Right lobe of liver (tissue), 6 donors: ENCODE measurements at regions not wholly inside any gene's neighbourhood (a gene's known extent, or its start where the extent isn't known, plus 50 kb on each side); places are given as distances from the start of the nearest gene placed in this dataset.

Source experiments
- ATAC-seq, 4 donors: fragments of 200-7000 bp; cut with Tn5 transposase; one replicate each; pipeline ENCODE4 v1.9.1; 2020; ENCODE audit warnings: mild to moderate bottlenecking in 4 of 4, moderate library complexity in 4 of 4
- DNase-seq, 3 donors: peaks; one replicate each; pipeline ENCODE4 v3.0.0-alpha.2; 2020
- H3K27ac ChIP-seq, 3 donors: fragments of 200-600 bp; one replicate each; pipeline ENCODE4 v1.8.0; 2022
- H3K27me3 ChIP-seq, 2 donors: fragments of 200-600 bp; one replicate each; pipeline ENCODE4 v1.8.0; 2022
- H3K36me3 ChIP-seq, 4 donors: fragments of 200-600 bp; sonication (generic) in 1 of 4; one replicate each; pipeline versions ENCODE4 v1.5.1 to v1.8.0; 2017 to 2022; ENCODE audit warnings: control low read depth in 1 of 4
- H3K4me1 ChIP-seq, 4 donors: fragments of 200-600 bp; sonication (generic) in 1 of 4; one replicate each; pipeline versions ENCODE4 v1.5.1 to v1.8.0; 2017 to 2022; ENCODE audit warnings: control low read depth in 1 of 4
- H3K4me3 ChIP-seq, 3 donors: fragments of 200-600 bp; one replicate each; pipeline ENCODE4 v1.8.0; 2022
- H3K9me3 ChIP-seq, 4 donors: fragments of 200-600 bp; sonication (generic) in 1 of 4; one replicate each; pipeline versions ENCODE4 v1.5.1 to v1.8.0; 2017 to 2022; ENCODE audit warnings: control low read depth in 1 of 4
- POLR2A ChIP-seq: fragments of 450-650 bp; IDR thresholded peaks from one replicate; pipeline ENCODE4 v1.6.1; 2017; ENCODE audit warnings: antibody characterized with exemption, mild to moderate bottlenecking
- WGBS: methylation state at CpG from one replicate; pipeline ENCODE4 v1.1.6; 2018; ENCODE audit warnings: low coverage, low lambda C conversion rate; ENCODE audit not compliant: insufficient coverage; ENCODE audit errors: missing lambda C conversion rate; 5-methylcytosine and 5-hydroxymethylcytosine counted together
- intact Hi-C, 2 donors: fragments of 100-400 bp; cut with DNase I; formaldehyde crosslinking; loops; one replicate each; pipeline versions ENCODE4 v1.11.2 to v1.14.1; 2022
- TF ChIP-seq, protein P1 (sequence below), 4 donors: fragments of 200-600 bp in 3 of 4; fragments of 450-650 bp in 1 of 4; IDR thresholded peaks; one replicate each; pipeline versions ENCODE4 v1.5.1 to v1.8.0; 2016 to 2022; ENCODE audit warnings: antibody characterized with exemption in 4 of 4, mild to moderate bottlenecking in 2 of 4
- donor health status: DM: no; HTN: yes; CAD: no.
- donor health status: DM: no; HTN: no; CAD: no.
- donor health status: DM: no; HTN: no; CAD: no.
- donor health status: DM: no; HTN: yes; CAD: no.
- donor health status: DM: no; HTN: yes; CAD: no.

DNA sequence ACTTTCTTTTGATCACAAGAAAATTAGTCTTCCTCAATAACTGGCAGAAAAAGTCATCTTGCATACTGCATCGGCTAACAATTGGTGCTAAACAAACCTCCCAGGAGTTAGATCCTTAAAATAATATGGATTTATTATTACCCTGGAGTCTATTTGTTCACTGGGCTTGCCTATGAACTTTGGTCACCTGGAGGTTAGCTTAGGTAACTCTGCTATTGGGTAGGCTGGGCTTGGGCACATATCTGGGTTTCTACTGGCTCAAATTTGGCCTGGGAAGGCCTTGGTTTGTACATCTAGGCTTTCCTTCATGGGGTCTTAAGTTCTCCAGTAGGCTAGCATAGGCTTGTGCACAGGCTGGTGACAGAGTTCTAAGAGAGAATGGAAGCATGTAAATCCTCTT lies 279.9 kb downstream of the RASEF start:
- Histone ChIP-seq H3K4me3 (no peak overlapping the region), H3K4me1 (no peaks in the 10 kb centered on the region), H3K9me3 (no peaks in the 10 kb centered on the region), H3K27me3 (no peaks in the 10 kb centered on the region), H3K36me3 (no peaks in the 10 kb centered on the region), H3K27ac (no peak overlapping the region)
- WGBS: 29% methylated on average over 1 of the region's 1 CpG
- intact Hi-C loops: no loop called here
- ATAC-seq (peak in 2 of 4 donors; percentile 16 to 20), DNase-seq (no peak)
- TF ChIP-seq POLR2A: no peak
- TF ChIP-seq, protein P1, sequence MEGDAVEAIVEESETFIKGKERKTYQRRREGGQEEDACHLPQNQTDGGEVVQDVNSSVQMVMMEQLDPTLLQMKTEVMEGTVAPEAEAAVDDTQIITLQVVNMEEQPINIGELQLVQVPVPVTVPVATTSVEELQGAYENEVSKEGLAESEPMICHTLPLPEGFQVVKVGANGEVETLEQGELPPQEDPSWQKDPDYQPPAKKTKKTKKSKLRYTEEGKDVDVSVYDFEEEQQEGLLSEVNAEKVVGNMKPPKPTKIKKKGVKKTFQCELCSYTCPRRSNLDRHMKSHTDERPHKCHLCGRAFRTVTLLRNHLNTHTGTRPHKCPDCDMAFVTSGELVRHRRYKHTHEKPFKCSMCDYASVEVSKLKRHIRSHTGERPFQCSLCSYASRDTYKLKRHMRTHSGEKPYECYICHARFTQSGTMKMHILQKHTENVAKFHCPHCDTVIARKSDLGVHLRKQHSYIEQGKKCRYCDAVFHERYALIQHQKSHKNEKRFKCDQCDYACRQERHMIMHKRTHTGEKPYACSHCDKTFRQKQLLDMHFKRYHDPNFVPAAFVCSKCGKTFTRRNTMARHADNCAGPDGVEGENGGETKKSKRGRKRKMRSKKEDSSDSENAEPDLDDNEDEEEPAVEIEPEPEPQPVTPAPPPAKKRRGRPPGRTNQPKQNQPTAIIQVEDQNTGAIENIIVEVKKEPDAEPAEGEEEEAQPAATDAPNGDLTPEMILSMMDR (IDR thresholded peaks at IDR 0.05): no peak

DNA sequence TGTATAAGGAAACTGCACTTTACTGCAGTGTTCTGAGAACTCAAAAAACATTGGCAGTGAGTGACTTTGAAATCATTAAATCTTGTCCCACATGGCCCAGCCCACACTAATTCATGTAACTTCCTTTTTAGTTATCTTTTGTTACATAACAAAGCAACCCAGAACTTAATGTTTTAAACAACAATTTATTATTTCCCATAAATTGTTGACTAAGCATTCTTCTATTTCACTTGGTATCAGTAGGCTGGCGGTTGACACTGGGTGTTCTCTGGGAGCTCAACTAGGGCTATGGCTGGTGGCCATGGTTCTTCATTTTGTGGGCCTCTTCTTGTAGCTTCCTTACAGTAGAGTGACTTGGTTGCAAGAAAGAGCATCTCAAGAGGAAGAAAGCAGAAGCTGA lies 278.4 kb downstream of the RASEF start:
- Histone ChIP-seq H3K4me1 (no peaks in the 10 kb centered on the region), H3K4me3 (no peak overlapping the region), H3K9me3 (no peaks in the 10 kb centered on the region), H3K27ac (no peak overlapping the region), H3K27me3 (no peaks in the 10 kb centered on the region), H3K36me3 (no peaks in the 10 kb centered on the region)
- 87% methylated on average over 1 of the region's 1 CpG for WGBS
- ATAC-seq: no peak
- intact Hi-C loops: no loop called here
- TF ChIP-seq, protein P1 (IDR thresholded peaks at IDR 0.05): no peak
- no peak for TF ChIP-seq POLR2A
- no peak for DNase-seq

DNA sequence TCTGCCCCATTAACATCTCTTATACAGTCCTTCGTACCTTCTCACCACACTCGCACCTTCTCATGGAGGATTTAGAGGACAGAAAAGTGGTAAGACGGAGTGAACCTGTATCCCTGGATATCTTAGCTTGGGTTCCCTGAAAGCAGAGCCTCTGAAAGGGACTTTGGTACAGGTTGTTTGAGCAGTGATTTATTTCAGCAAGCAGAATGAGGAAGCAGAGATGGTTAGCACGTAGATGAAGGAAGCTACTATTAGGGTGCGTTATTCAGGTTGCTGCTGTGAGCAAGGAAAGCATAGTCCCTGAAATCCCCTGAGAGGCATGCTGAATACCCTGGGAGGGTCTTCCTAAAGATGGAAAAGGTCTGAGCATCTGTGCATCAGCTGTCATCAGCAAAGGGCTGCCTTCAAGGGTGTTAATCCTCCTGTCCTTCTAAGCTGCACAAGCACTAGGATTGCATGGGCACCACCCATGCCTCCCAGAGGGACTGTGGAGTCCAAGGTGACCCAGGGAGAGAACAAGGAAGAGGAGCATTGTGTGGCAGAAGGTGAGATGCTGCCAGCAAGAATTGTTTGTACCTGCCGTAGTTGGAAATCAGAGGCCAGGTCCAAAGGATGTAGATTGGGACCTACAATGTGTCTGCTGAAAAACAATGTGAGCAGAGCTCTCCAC lies 273.7 kb downstream of the RASEF start:
- no peaks in the 10 kb centered on the region for H3K4me1 ChIP-seq
- intact Hi-C loops: no loop called here
- ATAC-seq: no peak

DNA sequence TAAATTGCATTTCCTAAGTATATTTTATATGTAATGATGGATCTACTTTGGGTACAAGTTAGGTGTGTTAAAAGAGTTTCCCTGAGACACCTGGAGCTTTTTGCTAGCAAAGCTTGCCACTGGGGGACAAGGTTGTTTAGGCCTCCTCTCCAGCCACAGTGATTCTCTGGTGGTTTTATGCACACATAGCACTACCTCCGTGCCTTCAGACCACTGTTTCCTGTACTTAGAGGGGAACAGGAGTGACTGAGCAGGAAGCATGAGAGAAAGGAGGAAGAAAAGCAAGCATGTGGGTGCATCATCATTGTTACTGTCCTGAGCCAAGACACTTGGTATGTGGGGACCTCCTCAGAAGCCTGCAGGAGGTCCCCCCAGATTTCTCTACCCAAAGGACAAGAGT lies 272.1 kb downstream of the RASEF start:
- Histone ChIP-seq H3K27me3 (no peaks in the 10 kb centered on the region), H3K27ac (no peak overlapping the region), H3K4me1 (no peaks in the 10 kb centered on the region), H3K4me3 (no peak overlapping the region), H3K9me3 (no peaks in the 10 kb centered on the region), H3K36me3 (no peaks in the 10 kb centered on the region)
- ATAC-seq (no peak), DNase-seq (no peak)
- 0% methylated on average over 1 of the region's 1 CpG for WGBS
- intact Hi-C loops: no loop called here
- TF ChIP-seq, protein P1 (IDR thresholded peaks at IDR 0.05): no peak
- TF ChIP-seq POLR2A: no peak

More for the DNA sequence above, 273.7 kb downstream of the RASEF start:
- 60% methylated on average over 6 of the region's 6 CpGs for WGBS
- no peak for DNase-seq
- Histone ChIP-seq H3K36me3 (no peaks in the 10 kb centered on the region), H3K27me3 (no peaks in the 10 kb centered on the region), H3K4me3 (no peak overlapping the region), H3K27ac (no peak overlapping the region), H3K9me3 (no peaks in the 10 kb centered on the region)
- TF ChIP-seq, protein P1 (IDR thresholded peaks at IDR 0.05): no peak
- no peak for TF ChIP-seq POLR2A

DNA sequence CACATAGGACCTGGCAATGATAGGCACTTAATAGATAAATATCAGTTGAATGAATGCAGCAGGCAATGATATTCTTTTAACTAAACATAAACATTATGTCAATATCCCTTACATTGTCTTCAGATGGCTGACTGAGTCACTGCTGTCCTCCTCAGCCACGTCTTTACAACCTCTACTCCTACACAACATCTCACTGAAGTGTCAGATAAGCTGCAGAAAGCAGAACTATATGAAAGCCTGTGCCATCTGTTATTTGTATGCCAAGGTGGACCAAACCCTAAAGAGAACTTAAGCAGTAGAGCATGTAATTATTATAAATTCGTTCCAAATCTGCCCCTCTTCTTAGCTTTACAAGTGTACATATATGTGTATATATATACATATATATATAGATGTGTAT lies 271.2 kb downstream of the RASEF start:
- Histone ChIP-seq H3K4me1 (no peaks in the 10 kb centered on the region), H3K27ac (no peak overlapping the region), H3K9me3 (no peaks in the 10 kb centered on the region), H3K4me3 (no peak overlapping the region), H3K27me3 (no peaks in the 10 kb centered on the region), H3K36me3 (no peaks in the 10 kb centered on the region)
- DNase-seq: no peak
- TF ChIP-seq POLR2A: no peak
- TF ChIP-seq, protein P1 (IDR thresholded peaks at IDR 0.05): no peak
- WGBS: 32% methylated on average over 2 of the region's 2 CpGs
- intact Hi-C loops: no loop called here
- no peak for ATAC-seq
